Activated CD4-positive, CD25-positive, alpha-beta regulatory T cell treated with anti-CD3 and anti-CD28 coated beads, Interleukin-2, amount 50 U/mL, for 24 hours (primary cell): ENCODE measurements at regions not wholly inside any gene's neighbourhood (a gene's known extent, or its start where the extent isn't known, plus 50 kb on each side); places are given as distances from the start of the nearest gene placed in this dataset.
"Not testable (repeated sequence)": the region's sequence is repeated elsewhere in the genome, so short reads cannot be mapped to it uniquely, and the experiment has no call there.

ENCODE experiments used
- ATAC-seq, 2 donors: fragments of 150-1000 bp; cut with Tn5 transposase; one replicate each; pipeline ENCODE4 v1.10.0; 2021; ENCODE audit warnings: mild to moderate bottlenecking in 1 of 2, moderate library complexity in 1 of 2

GRCh38 chr4:137825505-137825904, 293.2 kb upstream of the PCDH18 start:
- ATAC-seq = no peak

- ATAC-seq = no peak
These were observed 290.7 kb upstream of the PCDH18 start for GRCh38 chr4:137823007-137823406.

GRCh38 chr4:137819964-137820383, 287.7 kb upstream of the PCDH18 start:
- no peak for ATAC-seq

- no peak for ATAC-seq
These were observed 280.0 kb upstream of the PCDH18 start for GRCh38 chr4:137812258-137812657.

GRCh38 chr4:137806420-137806819, 274.1 kb upstream of the PCDH18 start:
- ATAC-seq = no peak

GRCh38 chr4:137804906-137805495, 272.7 kb upstream of the PCDH18 start:
- ATAC-seq = no peak

- no peak for ATAC-seq
These were observed 268.6 kb upstream of the PCDH18 start for GRCh38 chr4:137800861-137801260.

- ATAC-seq = no peak
These were observed 262.5 kb upstream of the PCDH18 start for GRCh38 chr4:137794764-137795254.

- ATAC-seq = not testable (repeated sequence)
These were observed 257.0 kb upstream of the PCDH18 start for GRCh38 chr4:137789263-137789662.

- ATAC-seq = not testable (repeated sequence)
These were observed 251.6 kb upstream of the PCDH18 start for GRCh38 chr4:137783923-137784322.

GRCh38 chr4:137775701-137776100, 243.4 kb upstream of the PCDH18 start:
- ATAC-seq = no peak

GRCh38 chr4:137774501-137774900, 242.2 kb upstream of the PCDH18 start:
- ATAC-seq = no peak

- no peak for ATAC-seq
These were observed 236.6 kb upstream of the PCDH18 start for GRCh38 chr4:137768881-137769280.

GRCh38 chr4:137768196-137768595, 235.9 kb upstream of the PCDH18 start:
- no peak for ATAC-seq

GRCh38 chr4:137762591-137762990, 230.3 kb upstream of the PCDH18 start:
- ATAC-seq = no peak

- no peak for ATAC-seq
These were observed 222.6 kb upstream of the PCDH18 start for GRCh38 chr4:137754652-137755471.

- ATAC-seq = no peak
These were observed 217.2 kb upstream of the PCDH18 start for GRCh38 chr4:137749466-137749865.

GRCh38 chr4:137748616-137749015, 216.3 kb upstream of the PCDH18 start:
- ATAC-seq = no peak

GRCh38 chr4:137740141-137740540, 207.8 kb upstream of the PCDH18 start:
- ATAC-seq = no peak

- no peak for ATAC-seq
These were observed 207.1 kb upstream of the PCDH18 start for GRCh38 chr4:137739391-137739790.

- ATAC-seq = no peak
These were observed 206.2 kb upstream of the PCDH18 start for GRCh38 chr4:137738375-137738990.

- ATAC-seq = no peak
These were observed 203.3 kb upstream of the PCDH18 start for GRCh38 chr4:137735561-137736104.
